ENCODE measurements at regions not wholly inside any gene's neighbourhood (a gene's known extent, or its start where the extent isn't known, plus 50 kb on each side); places are given as distances from the start of the nearest gene placed in this dataset.

DNA sequence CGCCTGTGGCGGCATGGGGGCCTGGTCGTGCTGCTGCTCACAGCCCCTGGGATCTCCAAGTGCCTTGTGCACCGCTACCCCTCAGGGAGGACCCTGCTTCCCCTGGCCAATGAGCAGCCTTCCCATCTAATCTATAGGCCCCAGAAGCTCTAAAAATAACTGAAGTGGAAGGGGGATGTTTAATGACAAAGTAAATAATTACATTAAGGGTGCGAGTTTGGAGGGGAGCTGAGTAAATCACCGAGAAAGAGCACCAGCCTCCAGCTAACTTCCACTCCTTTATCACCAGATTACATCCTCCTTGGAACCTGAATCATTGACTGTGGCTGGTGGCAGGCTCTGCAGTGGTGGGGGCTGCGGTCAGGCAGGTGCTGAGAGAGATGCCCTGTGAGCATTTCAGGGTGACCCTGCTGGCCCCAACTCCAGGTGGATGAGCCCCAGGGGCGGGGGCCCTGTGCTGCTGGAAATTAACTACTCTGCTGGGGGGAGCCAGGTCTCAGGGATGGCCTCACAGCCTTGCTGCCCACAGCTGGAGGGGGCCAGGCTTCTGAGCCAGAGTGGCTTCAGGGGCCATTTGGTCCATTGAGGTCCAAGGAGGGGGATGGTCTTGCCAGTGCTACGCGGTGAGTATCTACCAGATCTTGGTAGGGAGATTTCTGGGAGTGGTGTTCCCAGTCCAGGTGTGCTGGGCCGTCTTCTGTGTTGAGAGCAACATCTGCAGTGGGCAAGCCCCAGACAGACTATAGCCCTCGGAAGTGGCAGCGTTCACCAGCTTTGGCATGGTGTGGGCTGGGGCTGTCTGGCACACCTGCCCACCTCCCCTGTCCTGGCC lies 74.2 kb downstream of the GLI2 start:
- DNase-seq, result no peak

DNA sequence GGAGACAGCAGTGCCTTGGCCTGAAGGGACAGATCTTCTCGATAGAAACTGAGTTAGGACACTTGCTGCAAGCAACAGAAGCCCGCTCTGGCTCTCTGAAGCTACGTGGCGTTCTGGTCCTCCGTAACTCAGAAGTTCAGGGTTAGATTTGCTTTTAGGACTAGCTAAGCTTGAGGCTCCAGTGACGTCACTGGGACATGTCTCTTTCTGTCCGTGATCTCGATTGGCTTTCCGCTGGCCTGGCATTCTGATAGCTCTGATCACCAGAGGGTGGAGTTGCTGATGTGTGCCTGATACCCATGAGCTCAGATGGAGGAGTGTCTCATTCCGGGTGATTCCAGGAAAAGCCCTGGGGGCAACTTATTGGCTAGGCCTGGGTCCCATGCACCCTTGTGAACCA lies 75.0 kb downstream of the GLI2 start:
- DNase-seq, result no peak

DNA sequence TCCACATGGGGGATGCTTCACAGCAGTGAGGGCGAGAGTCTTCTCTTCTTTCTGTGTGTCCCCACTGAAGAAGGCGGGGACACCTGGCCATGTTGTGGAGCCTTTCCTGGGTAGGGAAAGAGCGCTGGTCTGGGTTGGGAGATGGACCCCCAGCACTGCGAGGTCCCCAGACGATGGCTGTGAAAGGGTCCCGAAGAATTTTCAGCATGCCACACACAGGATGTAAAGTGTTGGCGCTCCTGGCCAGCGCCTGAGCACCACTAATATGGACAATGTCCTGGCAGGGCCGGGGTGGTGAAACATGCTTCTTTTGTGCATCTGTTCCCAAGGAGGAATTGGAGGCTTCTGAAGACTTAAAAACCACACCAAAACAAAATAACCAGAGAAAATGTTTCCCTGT lies 77.2 kb downstream of the GLI2 start:
- no peak for DNase-seq

DNA sequence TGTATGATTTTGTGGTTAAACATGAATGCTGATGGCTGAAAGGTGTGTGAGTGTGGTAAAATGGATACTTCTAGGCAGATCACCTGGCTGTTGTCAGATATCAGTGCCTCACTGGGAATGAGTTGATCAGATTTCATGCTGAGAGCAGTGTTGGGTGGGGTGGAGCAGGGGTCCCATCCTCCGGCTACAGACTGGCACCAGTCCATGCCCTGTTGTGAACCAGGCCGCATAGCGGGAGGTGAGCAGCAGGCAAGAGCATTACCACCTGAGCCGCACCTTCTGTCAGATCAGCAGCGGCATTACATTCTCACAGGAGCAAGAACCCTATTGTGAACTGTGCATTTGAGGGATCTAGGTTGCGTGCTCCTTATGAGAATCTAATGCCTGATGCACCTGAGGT lies 78.7 kb downstream of the GLI2 start:
- no peak for DNase-seq

DNA sequence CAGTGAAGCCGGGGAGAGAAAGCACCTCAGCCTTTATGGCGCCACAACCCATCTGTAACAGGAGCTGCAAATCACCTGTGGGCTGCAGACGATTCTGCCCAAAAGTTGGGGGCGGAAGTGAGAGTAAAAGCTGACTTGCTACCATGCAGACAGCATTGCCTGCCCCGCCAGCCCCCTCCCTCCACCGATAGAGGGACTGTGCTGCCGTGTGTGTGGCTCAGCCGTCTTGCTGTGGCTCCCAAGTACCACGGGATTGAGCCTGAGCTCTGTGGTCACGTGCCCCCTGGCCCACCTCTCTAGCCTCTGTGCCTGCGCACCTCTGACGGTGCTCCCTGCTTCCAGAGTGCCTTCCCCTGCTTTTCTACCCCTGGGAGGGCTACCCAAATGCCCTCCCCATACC lies 79.6 kb downstream of the GLI2 start:
- DNase-seq, result no peak

DNA sequence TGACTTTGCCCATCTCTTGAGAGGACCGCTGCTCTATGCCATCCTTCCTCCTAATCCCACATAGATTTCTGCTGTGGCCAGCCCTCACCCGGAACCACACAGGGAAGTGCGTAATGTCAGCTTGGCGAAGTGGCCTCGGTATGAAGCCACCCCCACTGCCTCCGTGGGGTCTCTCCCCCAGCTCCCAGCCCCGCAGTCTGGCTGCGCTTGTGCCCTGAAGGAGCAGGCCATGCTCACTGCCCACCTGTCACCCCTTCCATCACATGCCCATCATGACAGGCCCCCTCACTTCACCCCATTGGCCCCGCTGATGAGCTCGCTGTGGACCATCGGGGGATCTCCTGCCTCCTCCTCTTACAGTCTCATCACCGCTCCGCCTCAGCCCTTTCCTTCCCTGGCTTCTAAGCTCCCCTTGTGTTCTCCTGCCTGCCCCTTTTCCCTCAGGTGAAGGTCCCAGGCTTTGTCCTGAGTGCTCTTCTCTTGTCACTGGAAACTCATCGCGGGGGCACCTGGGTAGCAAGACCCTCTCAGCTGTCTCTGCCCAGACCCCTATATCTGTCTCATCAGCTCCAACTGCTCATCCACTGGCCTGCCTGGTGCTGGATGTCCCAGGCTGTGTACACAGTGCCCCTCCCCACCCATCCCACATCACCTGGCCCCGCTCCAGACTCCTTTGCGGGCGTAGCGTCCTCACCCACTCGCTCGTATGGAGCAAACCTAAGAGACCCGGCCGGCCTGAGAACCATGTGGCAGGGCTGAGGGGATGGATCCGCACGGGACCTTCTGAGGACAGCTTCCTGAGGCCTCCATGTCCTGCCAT lies 81.7 kb downstream of the GLI2 start:
- no peak for DNase-seq

DNA sequence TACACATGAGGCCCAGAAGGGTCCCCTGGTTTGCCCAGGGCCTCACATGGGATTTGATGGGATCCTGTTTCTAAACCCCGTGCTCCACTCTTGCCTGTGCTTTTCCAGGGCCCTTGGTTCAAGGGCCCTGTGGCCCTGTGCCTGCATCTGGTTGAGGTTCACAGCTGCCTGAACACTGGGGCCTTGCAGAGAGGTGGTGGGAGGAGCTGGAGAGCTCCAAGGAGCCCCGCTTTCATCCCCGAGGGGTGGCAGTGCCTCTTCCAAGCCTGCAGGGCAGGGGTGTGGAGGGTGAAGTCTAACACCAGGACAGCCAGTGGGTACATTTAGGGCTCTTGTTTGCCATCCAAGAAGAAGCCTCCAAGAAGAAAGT lies 82.3 kb downstream of the GLI2 start:
- DNase-seq, result no peak

DNA sequence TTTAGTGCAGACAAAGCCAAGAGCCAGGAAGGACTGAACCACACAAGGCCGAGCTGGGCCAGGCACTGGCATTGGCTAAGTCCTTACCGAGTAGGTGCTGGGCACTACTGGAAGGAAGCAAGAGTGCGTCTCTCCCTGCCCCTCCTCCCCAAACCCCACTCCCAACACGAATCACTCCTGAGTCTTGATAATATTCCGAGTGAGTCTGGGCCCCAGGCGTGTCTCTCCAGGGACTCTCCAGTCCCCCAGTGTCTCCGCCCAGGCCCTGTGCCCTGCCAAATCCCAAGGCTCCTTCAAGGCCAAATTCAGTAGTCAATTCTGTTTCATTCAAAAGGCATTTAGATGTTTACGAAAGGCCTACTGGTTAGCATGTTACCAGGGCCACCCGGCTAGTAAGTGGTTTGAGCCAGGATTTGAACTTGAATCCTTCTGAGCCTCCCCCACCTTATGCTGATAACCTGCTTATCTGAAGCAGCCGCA lies 82.8 kb downstream of the GLI2 start:
- peak in 2 of 14 donors; percentile 25 to 30 for DNase-seq

DNA sequence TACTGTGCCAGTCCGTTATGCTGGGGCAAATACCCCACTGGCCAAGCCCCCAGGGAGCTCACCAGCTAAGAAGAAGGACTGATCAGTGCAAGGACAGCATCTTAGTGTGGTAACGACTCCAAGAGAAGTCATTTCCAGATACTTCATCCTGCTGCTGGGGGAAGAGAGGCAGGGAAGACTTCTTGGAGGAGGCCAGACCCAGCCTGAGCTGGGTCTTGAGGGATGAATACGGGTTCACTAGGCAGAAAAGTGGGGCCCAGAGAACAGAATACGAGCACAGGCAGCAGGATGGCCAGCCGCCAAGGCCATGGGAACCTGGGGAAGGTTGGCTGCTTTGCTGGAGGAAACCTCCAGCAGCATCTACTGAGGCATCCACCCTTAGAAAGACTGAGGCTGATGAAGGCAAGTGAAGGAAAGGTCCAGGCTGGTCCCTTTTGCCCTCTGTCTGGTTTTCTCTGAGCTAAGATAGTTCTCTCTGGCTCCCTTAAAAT lies 84.1 kb downstream of the GLI2 start:
- DNase-seq, result no peak

DNA sequence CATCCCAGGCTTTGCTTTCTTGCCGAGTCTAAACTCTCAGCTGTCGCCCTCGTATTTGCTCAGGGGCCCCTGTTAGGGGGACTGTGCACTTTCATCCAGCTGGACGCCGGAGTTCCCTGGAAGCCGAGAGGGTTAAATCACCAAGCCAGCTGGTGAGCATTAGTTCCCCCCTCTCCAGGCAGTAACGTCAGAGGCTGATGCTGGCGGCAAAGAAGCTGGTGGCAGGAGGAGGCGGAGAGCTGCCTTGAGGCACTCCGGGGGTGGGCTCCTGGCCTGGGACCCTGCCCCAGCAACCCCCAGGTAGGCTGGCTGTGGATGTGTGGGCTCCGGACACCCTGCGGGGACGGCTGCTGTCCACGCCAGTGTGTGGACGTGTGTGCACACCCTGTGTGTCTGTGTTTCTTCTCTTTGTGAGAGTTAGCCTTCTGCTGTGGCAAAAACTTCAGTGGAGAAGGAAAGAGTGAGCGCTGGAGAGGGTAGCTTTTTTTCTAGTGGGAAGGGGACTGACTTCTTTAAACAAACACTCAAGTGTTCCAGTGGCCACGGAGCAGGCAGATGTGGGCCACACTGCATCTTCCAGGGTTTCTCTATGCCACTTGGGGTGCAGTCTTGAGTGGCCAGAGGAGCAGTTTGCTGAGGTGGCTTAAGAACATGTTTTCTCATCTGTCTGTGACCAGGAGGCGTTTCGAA lies 84.7 kb downstream of the GLI2 start:
- DNase-seq, result peak in 1 of 14 donors; percentile 31

DNA sequence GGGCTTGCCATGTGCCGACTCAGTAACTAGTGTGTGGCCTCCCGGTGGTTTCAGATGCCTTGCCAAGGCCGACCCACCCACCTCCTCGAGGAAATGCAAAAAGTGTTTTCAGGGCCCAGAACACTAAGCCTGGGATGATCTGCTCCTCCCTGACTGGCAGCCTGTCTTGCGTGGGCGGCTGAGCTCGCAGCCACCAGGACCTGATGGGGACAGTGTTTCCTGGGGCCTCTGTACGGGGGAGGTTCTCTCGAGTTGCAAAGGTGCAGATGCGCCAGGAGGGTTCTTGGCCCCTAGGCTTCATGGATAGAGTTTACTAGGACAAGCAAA lies 85.2 kb downstream of the GLI2 start:
- peak in 1 of 14 donors; percentile 26 for DNase-seq

DNA sequence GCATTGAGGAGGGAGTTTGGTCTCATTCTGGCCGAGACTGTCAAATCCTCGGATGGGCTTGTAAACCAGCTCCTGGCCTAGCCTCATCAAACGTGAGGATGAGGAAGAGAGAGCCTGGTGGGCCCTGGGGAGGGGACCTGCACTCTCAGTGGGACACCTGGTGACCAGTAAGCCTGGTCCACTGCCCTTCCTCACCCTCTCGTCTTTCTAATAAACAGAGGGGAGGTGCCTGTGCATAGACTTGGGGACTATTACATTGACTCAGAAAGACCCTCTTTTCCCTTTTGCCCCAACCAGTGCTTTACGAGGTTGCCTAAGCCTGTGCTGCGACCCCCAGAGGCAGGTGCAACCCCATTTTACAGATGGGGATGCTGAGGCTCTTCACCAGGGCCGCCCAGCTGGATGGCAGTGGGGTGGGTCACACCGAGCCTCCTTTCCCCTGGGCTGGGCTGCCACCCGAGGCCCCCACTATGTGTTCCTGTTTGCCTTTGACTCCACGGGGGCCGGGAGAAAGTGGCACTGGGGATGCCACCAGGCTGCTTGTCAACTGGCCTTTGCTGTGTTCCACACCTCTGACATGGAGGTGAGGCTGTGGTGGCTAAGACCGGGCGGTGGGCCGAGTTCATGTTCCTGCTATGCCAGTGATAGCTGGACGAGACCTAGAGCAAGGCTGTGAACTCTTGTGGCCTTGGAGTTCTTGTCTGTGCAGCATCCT lies 85.9 kb downstream of the GLI2 start:
- DNase-seq, result no peak

DNA sequence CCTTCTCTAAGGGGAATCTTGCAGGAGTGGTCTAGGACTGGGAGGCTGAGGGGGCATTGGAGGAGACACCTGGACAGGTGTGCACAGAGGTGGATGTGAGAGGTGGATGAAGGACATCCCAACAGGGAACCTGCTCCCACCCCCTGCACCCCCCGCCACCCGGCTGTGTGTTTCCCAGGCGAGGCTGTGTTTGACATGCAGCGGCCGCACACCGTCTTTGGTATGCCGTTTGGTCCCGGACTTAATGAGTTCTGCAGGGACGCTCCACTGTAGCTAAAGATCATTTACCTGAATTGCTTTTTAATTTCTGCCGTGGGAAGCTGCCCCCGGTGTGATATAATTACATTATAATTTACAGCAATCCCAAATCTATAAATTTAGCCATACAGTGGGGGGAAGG lies 87.3 kb downstream of the GLI2 start:
- no peak for DNase-seq

DNA sequence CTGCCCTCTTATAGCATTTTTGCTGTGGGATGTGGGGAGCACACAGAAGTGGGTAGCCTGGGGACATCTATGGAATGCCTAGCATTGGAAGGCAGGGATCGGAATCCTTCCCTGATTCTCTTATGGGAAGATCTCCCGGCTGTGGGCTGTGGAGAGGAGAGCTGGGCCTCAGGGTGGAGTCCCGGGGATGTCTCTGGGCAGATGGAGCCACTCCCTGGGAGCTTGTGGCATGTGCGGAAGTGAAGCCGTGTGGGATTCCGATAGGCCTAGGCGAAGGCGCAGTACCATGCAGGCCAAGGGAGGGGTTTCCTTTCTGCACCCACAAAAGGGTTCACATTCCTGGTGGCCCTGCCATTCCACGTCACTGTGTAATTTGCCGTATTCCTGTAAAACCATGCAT lies 87.9 kb downstream of the GLI2 start:
- no peak for DNase-seq

DNA sequence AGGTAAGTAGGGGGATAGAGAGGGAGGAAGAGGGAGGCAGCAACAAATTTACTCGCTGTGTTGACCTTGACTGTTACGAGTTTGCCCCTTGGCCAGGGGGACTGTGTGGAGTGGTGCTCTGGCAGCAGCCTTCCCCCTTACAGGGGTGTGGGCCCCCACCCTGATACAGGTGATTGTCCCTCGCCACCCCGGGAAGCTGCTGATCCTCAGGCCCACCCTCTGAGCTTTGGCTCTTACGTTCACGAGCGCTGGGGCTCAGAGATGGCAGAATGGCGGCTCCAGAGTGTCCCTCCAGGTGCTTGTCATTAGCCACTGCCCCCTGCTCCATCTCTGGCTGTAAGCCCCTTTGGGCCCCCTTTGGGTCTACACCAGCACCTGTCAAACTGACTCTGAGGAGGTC lies 88.6 kb downstream of the GLI2 start:
- DNase-seq, result no peak

DNA sequence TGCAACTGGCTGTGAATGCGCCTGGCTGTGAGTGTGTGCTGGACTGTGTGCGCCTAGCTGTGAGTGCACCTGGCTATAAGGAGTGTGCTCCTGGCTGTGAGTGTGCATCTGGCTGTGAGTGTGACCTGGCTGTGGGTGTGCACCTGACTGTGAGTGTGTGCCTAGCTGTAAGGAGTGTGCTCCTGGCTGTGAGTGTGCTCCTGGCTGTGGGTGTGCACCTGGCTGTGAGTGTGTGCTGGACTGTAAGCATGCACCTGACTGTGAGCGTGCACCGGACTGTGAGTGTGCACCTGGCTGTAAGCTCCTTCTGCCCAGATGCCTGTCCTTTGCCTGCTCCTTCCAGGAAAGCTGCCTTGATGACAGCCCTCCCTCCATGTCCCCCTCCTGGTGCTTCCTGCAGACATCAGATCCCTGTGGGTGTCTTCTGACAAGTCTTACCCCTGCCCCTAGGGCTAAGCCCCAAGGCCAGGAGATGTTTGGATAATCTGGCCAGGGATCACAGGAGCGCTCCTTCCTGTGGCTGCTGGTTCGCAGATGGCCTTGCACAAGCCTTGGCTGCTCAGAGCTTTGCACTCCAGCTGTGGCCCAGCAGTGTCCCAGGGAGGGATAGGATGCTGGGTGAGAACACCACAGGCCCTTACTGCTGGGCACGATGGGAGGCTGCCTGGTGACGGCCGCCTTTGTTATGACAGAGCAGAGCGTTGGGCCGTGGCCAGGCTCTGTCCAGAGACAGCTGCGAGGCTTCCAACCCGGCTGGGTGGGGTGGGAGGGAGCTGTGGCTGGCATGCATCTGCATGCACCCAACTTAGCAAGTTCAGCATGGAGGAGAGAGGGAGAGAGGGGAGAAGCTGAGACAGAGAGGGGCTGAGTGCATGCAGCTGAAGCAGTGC lies 89.9 kb downstream of the GLI2 start:
- peak in 11 of 14 donors; percentile 33 to 84 (median 57) for DNase-seq

DNA sequence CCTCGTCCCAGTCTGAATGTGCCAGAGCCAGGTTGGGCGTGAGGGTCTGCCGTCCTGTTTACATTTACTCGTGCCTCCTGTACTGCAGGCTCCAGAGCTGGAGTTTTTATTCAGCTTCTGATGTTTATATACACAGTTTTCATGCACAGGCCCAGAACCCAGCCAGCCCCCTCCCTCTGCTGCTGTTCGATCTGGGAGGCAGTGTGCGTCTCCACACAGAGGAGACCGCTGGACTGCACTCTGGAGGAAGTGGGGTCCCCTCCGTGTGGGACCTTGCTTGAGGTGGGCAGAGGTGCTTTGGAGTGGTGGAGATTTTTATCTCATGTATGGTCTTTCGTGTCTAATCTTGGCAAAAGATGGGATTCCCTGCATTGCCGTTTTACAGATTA lies 90.6 kb downstream of the GLI2 start:
- no peak for DNase-seq

DNA sequence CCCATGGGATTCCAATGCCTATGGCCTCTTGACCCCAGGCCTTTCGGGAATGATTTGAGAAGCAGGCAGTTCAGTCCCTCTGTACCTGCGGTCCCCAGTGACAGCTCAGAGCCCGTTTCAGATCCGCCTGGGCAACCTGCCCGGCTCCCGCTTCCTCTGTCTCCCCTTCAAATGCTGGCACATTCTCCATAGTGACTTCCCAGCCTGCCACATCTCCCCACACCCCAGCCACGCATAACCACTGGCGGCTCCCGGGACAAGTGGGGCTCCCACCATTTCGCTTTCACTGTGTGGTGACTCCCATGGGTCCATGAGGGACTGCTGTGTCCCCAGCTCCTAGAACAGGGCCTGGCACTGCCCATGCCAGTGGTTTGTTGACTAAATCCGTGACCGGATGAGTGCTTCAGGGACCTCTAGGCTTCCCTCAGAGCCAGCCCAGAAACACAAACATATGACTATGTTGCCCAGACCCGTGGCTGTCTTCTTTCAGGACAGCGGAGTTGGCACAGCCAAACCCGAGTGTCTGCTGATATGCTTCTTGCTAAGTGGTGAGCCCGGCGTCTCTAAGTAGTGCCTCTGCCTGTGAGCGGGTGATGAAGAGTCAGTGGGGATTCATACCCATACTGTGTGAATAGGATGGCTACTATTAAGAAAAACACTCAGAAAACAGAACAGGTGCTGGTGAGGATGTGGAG lies 91.2 kb downstream of the GLI2 start:
- DNase-seq, result peak in 4 of 14 donors; percentile 16 to 33 (median 30)

DNA sequence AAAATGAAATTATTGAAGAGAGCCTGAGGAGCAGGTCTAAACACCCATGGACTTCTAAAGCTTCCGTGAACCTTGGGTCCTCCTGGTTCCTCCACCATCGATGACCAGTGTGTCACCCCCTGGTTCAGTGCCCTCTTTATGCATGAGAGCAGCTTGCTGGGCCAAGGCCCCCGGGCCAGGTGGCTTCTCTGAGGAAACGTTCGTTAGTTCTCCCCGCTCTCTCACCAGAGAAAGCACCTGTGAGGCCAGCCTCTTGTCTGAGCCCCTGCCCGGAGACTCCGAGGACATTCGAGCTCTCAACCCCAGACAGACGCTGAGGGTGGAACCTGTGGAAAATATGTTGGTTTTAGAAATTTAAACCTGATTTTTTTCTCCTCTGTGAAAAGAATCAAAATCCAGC lies 92.4 kb downstream of the GLI2 start:
- no peak for DNase-seq

DNA sequence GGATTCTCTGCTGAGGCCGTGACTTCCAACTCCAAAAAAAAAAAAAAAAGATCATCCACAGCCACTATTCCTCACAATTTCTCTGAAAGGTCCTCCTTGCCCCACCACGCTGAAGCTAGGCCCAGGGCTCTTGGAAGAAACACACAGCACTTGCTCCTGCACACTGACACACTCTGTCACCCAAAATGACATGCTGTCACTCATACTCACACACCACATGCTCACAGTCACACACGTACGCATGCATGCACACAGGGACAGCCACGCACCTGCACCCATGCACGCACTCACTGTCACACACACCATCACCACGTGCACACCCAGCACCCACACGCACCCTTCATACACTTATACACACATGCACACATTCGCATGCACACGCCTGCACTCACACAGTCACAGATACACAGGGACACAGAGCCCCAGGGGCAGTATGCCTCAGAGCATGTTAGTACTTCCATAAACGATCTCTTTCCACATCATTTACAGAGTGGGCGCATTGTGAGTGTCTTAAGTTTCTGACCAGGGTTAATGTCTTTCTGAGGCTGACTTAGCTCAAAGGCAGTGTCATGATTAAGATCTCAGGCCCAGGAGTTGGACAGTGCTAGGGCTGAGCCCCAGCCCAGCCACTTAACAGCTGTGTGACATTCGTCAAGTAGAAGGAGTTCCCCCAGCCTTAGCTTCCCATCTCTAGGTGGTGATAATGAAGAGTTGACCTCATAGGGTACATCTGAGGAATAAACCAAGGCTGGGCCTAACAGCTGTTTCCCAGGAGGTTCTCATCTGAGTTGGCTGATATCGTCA lies 93.4 kb downstream of the GLI2 start:
- DNase-seq, result no peak

Data from C1 segment of cervical spinal cord (tissue), 14 donors.